MM.1S (cell line): ENCODE measurements at regions not wholly inside any gene's neighbourhood (a gene's known extent, or its start where the extent isn't known, plus 50 kb on each side); places are given as distances from the start of the nearest gene placed in this dataset.

Experiments used
- DNase-seq: peaks from one replicate; pipeline ENCODE4 v3.0.0-alpha.2; 2015
- H2AFZ ChIP-seq: fragments of 300-600 bp; sonication (generic); 2 replicates; pipeline ENCODE4 v1.6.0; 2016; ENCODE audit warnings: antibody characterized with exemption, low read length
- H3F3A ChIP-seq: fragments of 300-600 bp; sonication (generic); 2 replicates; pipeline ENCODE4 v1.6.1; 2016; ENCODE audit warnings: mild to moderate bottlenecking, antibody characterized with exemption, low read length, moderate library complexity, mixed read lengths; ENCODE audit not compliant: insufficient read depth
- H3K27ac ChIP-seq: fragments of 300-600 bp; sonication (generic); 2 replicates; pipeline ENCODE4 v1.5.1; 2016; ENCODE audit warnings: mild to moderate bottlenecking, low read length
- H3K27me3 ChIP-seq: fragments of 300-600 bp; sonication (generic); replicated peaks from 2 replicates; pipeline ENCODE4 v1.6.0; 2016; ENCODE audit warnings: low read length; ENCODE audit not compliant: insufficient read depth
- H3K36me3 ChIP-seq: fragments of 300-600 bp; sonication (generic); replicated peaks from 2 replicates; pipeline ENCODE4 v1.6.1; 2016; ENCODE audit warnings: mild to moderate bottlenecking, low read length, mixed read lengths; ENCODE audit not compliant: insufficient read depth
- H3K4me1 ChIP-seq: fragments of 300-600 bp; sonication (generic); 2 replicates; pipeline ENCODE4 v1.6.1; 2016; ENCODE audit warnings: low read length, mixed read lengths
- H3K4me2 ChIP-seq: fragments of 300-600 bp; sonication (generic); 2 replicates; pipeline ENCODE4 v1.6.0; 2016; ENCODE audit warnings: low read depth, low read length
- H3K4me3 ChIP-seq: fragments of 300-600 bp; sonication (generic); 2 replicates; pipeline ENCODE4 v1.5.1; 2016; ENCODE audit warnings: low read length, mixed read lengths
- H3K79me2 ChIP-seq: fragments of 300-600 bp; sonication (generic); 2 replicates; pipeline ENCODE4 v1.6.1; 2016; ENCODE audit warnings: mixed run types, low read length, mixed read lengths
- H3K9ac ChIP-seq: fragments of 300-600 bp; sonication (generic); 2 replicates; pipeline ENCODE4 v1.6.1; 2016; ENCODE audit warnings: low read length, mixed read lengths
- H3K9me2 ChIP-seq: fragments of 300-600 bp; sonication (generic); replicated peaks from 2 replicates; pipeline ENCODE4 v1.6.1; 2016; ENCODE audit warnings: mild to moderate bottlenecking, low read length, mixed read lengths; ENCODE audit not compliant: insufficient read depth
- H3K9me3 ChIP-seq: fragments of 300-600 bp; sonication (generic); replicated peaks from 2 replicates; pipeline ENCODE4 v1.6.1; 2016; ENCODE audit warnings: mild to moderate bottlenecking, low read length, mixed read lengths; ENCODE audit not compliant: insufficient read depth
- H4K20me1 ChIP-seq: fragments of 300-600 bp; sonication (generic); 2 replicates; pipeline ENCODE4 v1.6.1; 2016; ENCODE audit warnings: mild to moderate bottlenecking, low read length, moderate library complexity, mixed read lengths; ENCODE audit not compliant: insufficient read depth
- CTCF ChIP-seq: fragments of 300-600 bp; sonication (generic); IDR thresholded peaks from 2 replicates; pipeline ENCODE4 v1.5.1; 2016; ENCODE audit warnings: antibody characterized with exemption, low read length, mixed read lengths
- EZH2 ChIP-seq: fragments of 300-600 bp; sonication (generic); optimal IDR thresholded peaks from 2 replicates; pipeline ENCODE3; 2017; ENCODE audit warnings: low read depth, mild to moderate bottlenecking, antibody characterized with exemption, low read length, mixed read lengths
- EZH2phosphoT487 ChIP-seq: fragments of 300-600 bp; sonication (generic); IDR thresholded peaks from 2 replicates; pipeline ENCODE4 v1.6.1; 2018; ENCODE audit warnings: antibody characterized with exemption, low read length

- no peak for DNase-seq
- Histone ChIP-seq H3K9me2 (no peaks in the 10 kb centered on the region), H3K36me3 (no peaks in the 10 kb centered on the region), H2AFZ (no peak overlapping the region), H3K79me2 (no peaks in the 10 kb centered on the region), H3K9me3 (no peaks in the 10 kb centered on the region), H4K20me1 (no peaks in the 10 kb centered on the region), H3K4me3 (no peak overlapping the region), H3K4me1 (no peaks in the 10 kb centered on the region), H3F3A (no peaks in the 10 kb centered on the region), H3K4me2 (no peak overlapping the region), H3K27me3 (no peaks in the 10 kb centered on the region), H3K9ac (no peak overlapping the region), H3K27ac (no peak overlapping the region)
- TF ChIP-seq EZH2 (no peak), EZH2phosphoT487 (no peak), CTCF (no peak)
These were observed 424.1 kb upstream of the PIK3C3 start for GRCh38 chr18:41530970-41531369.

GRCh38 chr18:41529093-41529492 is 425.9 kb upstream of the PIK3C3 start:
- H3K4me2 ChIP-seq, result no peak overlapping the region
- H3K9me3 ChIP-seq, result no peaks in the 10 kb centered on the region
- H3K36me3 ChIP-seq, result no peaks in the 10 kb centered on the region
- H3K4me3 ChIP-seq, result no peak overlapping the region
- no peak overlapping the region for H3K27ac ChIP-seq
- no peaks in the 10 kb centered on the region for H3K79me2 ChIP-seq
- H3K9ac ChIP-seq, result no peak overlapping the region
- TF ChIP-seq CTCF, result no peak
- TF ChIP-seq EZH2, result no peak
- no peak for TF ChIP-seq EZH2phosphoT487
- H2AFZ ChIP-seq, result no peak overlapping the region
- H3K9me2 ChIP-seq, result no peaks in the 10 kb centered on the region
- no peak for DNase-seq
- no peaks in the 10 kb centered on the region for H4K20me1 ChIP-seq
- no peaks in the 10 kb centered on the region for H3K27me3 ChIP-seq
- no peaks in the 10 kb centered on the region for H3F3A ChIP-seq
- H3K4me1 ChIP-seq, result no peaks in the 10 kb centered on the region

- no peaks in the 10 kb centered on the region for H3K36me3 ChIP-seq
- H3K9me2 ChIP-seq, result no peaks in the 10 kb centered on the region
- H3K27ac ChIP-seq, result no peak overlapping the region
- DNase-seq, result no peak
- H3K4me1 ChIP-seq, result no peaks in the 10 kb centered on the region
- H3K27me3 ChIP-seq, result no peaks in the 10 kb centered on the region
- no peaks in the 10 kb centered on the region for H3K79me2 ChIP-seq
- no peaks in the 10 kb centered on the region for H3K9me3 ChIP-seq
- no peak overlapping the region for H3K4me2 ChIP-seq
- H3F3A ChIP-seq, result no peaks in the 10 kb centered on the region
- H3K4me3 ChIP-seq, result no peak overlapping the region
- H2AFZ ChIP-seq, result no peak overlapping the region
- no peak for TF ChIP-seq EZH2phosphoT487
- no peak for TF ChIP-seq CTCF
- no peak for TF ChIP-seq EZH2
- H3K9ac ChIP-seq, result no peak overlapping the region
- no peaks in the 10 kb centered on the region for H4K20me1 ChIP-seq
These were observed 429.0 kb upstream of the PIK3C3 start for GRCh38 chr18:41526054-41526453.
